ENCODE measurements at regions not wholly inside any gene's neighbourhood (a gene's known extent, or its start where the extent isn't known, plus 50 kb on each side); places are given as distances from the start of the nearest gene placed in this dataset.
A peak's percentile ranks its signal among the peaks of the same experiment; 100 is the strongest.

DNA sequence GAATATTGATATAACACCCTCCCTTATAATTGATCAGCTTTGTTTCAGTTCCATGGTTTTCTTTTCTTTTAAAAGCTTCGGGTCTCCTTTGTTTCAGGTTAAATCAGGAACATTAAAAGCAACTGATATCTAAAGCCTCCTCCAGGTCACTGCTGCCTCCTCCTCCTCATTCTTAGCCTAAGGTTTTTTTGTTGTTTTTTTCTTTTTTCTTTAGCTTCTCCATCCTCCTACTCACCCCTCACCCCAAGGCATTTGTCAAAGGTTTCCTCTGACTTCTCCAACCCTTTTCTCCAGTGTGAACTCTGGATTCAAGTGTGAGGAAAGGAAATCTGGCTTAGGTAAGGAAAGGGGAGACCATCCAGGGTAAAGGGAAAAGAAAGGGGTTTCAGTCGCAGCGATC, 420.2 kb upstream of the NFE2L3 start:
- Mint-ChIP-seq H3K9me3 (ENCODE audit: low read depth) (peaks cover 6% of the 10 kb centered on the region), H3K27me3 (ENCODE audit: low read depth) (no peaks in the 10 kb centered on the region), H3K36me3 (ENCODE audit: low read depth) (peaks cover 4% of the 10 kb centered on the region), H3K4me3 (ENCODE audit: unreplicated experiment) (no peak overlapping the region), H3K4me1 (ENCODE audit: low read depth) (peaks cover 39% of the 10 kb centered on the region), H3K27ac (ENCODE audit: unreplicated experiment) (no peak overlapping the region)
- no peak for DNase-seq (ENCODE audit: low spot score)
- TF ChIP-seq, protein P1, sequence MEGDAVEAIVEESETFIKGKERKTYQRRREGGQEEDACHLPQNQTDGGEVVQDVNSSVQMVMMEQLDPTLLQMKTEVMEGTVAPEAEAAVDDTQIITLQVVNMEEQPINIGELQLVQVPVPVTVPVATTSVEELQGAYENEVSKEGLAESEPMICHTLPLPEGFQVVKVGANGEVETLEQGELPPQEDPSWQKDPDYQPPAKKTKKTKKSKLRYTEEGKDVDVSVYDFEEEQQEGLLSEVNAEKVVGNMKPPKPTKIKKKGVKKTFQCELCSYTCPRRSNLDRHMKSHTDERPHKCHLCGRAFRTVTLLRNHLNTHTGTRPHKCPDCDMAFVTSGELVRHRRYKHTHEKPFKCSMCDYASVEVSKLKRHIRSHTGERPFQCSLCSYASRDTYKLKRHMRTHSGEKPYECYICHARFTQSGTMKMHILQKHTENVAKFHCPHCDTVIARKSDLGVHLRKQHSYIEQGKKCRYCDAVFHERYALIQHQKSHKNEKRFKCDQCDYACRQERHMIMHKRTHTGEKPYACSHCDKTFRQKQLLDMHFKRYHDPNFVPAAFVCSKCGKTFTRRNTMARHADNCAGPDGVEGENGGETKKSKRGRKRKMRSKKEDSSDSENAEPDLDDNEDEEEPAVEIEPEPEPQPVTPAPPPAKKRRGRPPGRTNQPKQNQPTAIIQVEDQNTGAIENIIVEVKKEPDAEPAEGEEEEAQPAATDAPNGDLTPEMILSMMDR (IDR thresholded peaks at IDR 0.05): no peak

DNA sequence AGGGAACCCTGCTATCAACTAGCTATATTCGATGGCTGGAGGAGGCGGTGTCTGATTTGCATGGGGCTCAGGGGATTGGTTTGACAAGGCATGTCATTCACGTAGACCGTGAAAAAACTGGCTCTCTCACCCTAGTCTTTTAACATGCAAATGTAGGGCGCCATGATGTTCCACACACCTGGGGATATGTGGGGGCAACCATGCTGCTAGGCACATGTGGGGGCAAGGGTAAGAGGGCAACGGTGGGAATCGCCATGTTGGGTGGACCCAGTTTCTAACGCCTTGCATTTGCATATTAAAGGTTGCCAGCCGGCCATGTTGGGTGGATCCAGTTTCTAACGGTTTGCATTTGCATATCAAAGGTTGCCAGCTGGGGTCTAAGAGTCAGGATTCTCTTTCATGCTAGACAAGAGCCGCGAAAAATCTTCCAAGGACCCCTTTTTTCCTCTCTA, 419.2 kb upstream of the NFE2L3 start:
- Mint-ChIP-seq H3K27ac (ENCODE audit: unreplicated experiment) (peak overlapping the region; percentile 37), H3K4me3 (ENCODE audit: unreplicated experiment) (no peak overlapping the region), H3K36me3 (ENCODE audit: low read depth) (peaks cover 4% of the 10 kb centered on the region), H3K9me3 (ENCODE audit: low read depth) (peaks cover 6% of the 10 kb centered on the region), H3K4me1 (ENCODE audit: low read depth) (peaks cover 32% of the 10 kb centered on the region), H3K27me3 (ENCODE audit: low read depth) (no peaks in the 10 kb centered on the region)
- TF ChIP-seq, protein P1 (IDR thresholded peaks at IDR 0.05): no peak
- DNase-seq (ENCODE audit: low spot score): no peak

DNA sequence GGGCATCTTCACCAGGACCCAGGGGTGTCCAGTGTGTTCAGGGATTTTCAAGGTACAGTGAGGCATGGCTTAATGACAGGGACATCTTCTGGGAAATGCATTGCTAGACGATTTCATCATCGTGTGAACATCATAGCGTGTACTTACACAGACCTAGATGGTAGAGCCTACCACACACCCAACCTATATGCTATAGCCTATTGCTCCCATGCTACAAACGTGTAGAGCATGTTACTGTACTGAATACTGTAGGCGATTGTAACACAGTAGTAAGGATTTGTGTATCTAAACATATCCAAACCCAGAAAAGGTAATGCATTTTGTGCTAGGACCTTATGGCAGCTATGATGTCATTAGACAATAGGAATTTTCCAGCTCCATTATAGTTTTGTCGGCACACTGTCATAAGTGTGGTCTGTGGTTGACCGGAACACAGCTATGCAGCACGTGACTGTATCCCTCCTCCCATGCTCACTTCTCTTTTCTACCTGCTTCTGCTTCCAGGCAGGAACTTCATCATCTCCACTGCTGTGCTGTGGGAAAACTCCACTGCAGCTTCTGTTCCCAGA, 416.2 kb upstream of the NFE2L3 start:
- Mint-ChIP-seq H3K36me3 (ENCODE audit: low read depth) (peaks cover 7% of the 10 kb centered on the region), H3K9me3 (ENCODE audit: low read depth) (peaks cover 6% of the 10 kb centered on the region), H3K27me3 (ENCODE audit: low read depth) (no peaks in the 10 kb centered on the region), H3K4me3 (ENCODE audit: unreplicated experiment) (no peak overlapping the region), H3K4me1 (ENCODE audit: low read depth) (peaks cover 28% of the 10 kb centered on the region), H3K27ac (ENCODE audit: unreplicated experiment) (no peak overlapping the region)
- no peak for DNase-seq (ENCODE audit: low spot score)
- TF ChIP-seq, protein P1 (IDR thresholded peaks at IDR 0.05): no peak

DNA sequence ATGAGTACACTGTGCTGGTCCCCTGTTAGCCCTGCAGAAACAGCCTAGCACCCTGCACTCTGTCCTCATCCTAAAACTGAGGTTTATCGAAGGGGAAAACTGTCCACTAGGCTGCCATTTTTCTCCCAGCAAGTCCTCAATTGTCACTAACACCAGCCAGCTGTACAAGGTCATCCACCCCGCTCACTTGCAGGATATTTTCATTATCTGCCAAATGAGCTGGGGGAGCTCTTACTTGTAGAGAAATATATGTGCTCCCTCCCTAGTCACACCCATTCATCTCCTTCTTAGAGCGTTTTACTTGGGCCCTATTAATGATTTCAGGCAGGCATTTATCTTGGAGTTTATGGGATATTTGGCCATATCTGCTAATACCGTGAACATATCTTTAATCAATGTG, 413.5 kb upstream of the NFE2L3 start:
- Mint-ChIP-seq H3K27ac (ENCODE audit: unreplicated experiment) (no peak overlapping the region), H3K4me3 (ENCODE audit: unreplicated experiment) (no peak overlapping the region), H3K4me1 (ENCODE audit: low read depth) (peaks cover 39% of the 10 kb centered on the region), H3K27me3 (ENCODE audit: low read depth) (no peaks in the 10 kb centered on the region), H3K9me3 (ENCODE audit: low read depth) (peaks cover 9% of the 10 kb centered on the region), H3K36me3 (ENCODE audit: low read depth) (peaks cover 12% of the 10 kb centered on the region)
- TF ChIP-seq, protein P1 (IDR thresholded peaks at IDR 0.05): no peak
- DNase-seq (ENCODE audit: low spot score): no peak

DNA sequence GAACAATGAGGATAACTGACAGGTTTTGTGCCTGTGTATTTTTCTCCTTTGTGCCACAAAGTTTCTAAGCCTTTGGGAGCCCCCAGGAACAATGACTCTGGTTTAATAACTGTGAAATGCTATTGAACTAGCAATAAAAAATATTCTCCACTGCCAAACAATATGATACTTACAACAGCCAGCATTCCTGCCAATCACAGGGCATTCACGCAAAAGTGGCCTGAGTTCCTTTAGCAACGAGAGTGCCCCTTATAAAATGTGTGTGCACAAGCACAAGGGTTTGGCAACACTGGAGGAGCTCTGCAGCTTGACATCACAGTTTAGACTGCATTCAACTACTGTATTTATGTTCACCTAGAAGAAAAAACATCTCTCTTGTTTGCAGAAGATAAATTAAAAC, 412.9 kb upstream of the NFE2L3 start:
- DNase-seq (ENCODE audit: low spot score): no peak
- H3K4me1 Mint-ChIP-seq (ENCODE audit: low read depth): peaks cover 37% of the 10 kb centered on the region
- peaks cover 9% of the 10 kb centered on the region for H3K9me3 Mint-ChIP-seq (ENCODE audit: low read depth)
- TF ChIP-seq, protein P1 (IDR thresholded peaks at IDR 0.05): no peak
- no peak overlapping the region for H3K27ac Mint-ChIP-seq (ENCODE audit: unreplicated experiment)
- H3K27me3 Mint-ChIP-seq (ENCODE audit: low read depth): no peaks in the 10 kb centered on the region
- H3K4me3 Mint-ChIP-seq (ENCODE audit: unreplicated experiment): no peak overlapping the region
- peaks cover 11% of the 10 kb centered on the region for H3K36me3 Mint-ChIP-seq (ENCODE audit: low read depth)

Data from chondrocyte (in vitro differentiated cells).